Hematopoietic multipotent progenitor cell treated with erythropoietin and hydrocortisone succinate and interleukin-3 and kit ligand, for 8 days (in vitro differentiated cells): ENCODE measurements at regions not wholly inside any gene's neighbourhood (a gene's known extent, or its start where the extent isn't known, plus 50 kb on each side); places are given as distances from the start of the nearest gene placed in this dataset.

Experiments
- DNase-seq: peaks from one replicate; pipeline ENCODE4 v3.0.0-alpha.2; 2015

DNA sequence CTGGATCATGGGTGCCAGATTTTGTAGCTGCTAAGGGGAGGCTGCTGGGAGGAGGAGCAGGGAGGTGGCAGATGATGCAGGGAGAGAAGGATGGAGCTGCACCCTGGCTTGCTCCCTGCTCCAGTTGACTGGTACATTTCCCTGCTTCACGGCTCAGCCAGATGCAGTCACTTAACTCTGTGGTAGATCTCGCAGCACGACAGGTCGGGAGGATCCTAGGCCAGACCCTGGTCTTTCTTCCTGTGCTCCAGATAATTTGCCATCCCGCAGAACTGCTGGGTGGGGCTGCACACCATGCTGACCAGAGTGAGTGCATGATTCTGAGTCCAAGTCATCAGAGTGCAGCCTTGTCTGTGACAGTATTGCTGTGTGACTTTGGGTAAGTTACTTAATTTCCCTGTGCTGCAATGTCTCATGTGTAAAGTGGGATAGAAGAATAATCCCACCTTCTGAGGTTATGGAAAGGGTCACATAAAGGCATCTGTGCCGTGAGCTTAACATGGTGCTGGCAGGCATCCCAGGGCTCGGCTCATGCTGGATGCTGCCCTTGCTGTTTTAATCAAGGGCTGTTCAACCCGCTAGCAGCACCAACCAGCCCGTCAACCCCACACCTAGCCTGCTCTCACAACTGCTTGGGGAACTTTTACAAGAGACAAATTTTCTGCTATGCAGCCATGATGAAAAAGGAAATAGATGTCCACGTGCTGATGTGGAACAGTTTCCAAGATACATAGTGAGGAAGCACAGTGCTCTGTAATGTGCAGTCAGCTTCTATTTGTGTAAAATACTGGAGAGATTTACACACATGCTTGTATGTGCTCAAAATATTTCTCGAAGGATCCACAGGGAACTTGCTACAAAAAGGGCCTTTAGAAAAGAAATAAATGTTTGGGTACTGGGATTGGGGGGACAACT lies 257.9 kb downstream of the CDH26 start:
- no peak for DNase-seq

DNA sequence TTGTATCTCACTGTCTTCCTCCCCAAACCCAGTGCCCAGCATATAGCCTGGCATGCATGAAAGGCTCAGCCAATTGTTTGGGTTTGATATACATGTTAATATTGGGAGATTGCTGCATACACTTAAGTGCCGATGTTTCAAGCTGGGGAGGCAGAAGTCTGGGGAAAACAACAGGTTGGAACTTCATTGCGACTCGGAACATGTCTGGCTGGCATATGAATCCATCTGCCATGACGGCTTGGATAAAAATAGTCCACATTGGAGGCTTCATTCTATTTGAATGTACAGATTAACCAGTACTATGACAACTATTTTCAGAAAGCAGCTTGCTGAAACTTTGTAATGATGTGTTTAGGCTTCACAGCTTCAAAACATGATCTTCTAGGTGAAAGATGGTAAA lies 261.0 kb downstream of the CDH26 start:
- DNase-seq, result no peak

DNA sequence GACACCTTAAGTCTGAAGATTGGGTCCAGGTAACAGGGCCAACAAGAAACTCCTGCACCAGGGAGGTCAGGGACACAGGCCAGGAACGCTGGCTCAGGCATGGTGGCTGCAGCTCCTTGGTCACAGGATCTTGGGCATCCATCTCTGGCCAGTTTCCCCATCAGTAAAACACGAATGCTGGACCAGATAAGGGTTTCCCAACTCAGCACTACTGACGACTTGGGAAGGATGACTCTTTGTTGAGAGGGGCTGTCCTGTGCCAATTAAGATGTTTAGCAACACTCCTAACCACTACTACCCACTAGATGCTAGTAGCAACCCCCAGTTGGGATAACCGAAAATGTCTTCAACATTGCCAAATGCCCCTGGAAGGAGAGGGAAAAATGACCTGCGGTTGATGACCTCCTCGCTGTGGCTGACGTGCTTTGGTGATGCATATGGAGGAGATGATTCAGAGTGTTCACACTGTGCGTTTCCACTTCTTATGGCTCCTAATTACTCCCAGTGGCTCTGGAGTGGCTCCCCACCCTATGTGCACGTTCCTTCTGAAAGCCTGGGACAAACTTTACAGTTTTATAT lies 261.9 kb downstream of the CDH26 start:
- DNase-seq, result no peak

DNA sequence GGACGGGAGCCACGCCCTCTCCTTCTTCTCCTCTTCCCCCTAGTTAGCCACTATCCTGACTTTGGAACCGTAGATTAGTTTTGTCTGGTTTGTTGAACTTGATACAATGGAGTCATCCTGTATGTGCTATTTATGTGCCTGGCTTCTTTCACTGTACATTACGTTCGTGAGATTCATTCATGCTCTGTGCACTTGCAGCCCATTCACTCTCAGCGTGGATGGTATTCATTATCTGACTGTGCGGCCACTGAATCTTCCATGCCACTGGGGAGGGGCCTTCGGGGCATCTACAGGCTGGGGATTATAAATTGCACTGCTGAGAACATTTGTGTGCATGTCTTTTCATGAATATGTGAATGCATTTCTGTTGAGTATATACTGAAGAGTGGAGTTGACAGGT lies 262.5 kb downstream of the CDH26 start:
- DNase-seq, result no peak

DNA sequence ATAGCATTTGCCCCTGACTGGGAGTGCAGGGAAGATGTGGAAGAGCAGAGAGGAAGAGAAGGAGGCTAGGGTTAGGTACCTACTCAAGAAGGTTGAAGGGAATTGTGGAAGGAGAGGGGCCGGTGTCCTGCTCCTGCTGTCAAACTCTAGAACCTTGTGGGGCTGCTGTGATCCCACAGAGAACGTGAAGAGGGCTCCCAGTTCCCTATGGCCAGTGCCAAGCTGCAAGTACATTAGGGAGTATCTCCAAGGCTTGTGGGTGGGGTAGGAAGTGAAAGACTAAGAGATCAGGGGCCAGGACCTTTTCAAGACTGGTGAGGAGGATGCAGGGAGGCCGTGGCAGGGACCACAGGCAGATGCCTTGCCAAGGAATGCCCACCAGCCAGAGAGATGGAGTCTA lies 263.4 kb downstream of the CDH26 start:
- DNase-seq, result no peak

DNA sequence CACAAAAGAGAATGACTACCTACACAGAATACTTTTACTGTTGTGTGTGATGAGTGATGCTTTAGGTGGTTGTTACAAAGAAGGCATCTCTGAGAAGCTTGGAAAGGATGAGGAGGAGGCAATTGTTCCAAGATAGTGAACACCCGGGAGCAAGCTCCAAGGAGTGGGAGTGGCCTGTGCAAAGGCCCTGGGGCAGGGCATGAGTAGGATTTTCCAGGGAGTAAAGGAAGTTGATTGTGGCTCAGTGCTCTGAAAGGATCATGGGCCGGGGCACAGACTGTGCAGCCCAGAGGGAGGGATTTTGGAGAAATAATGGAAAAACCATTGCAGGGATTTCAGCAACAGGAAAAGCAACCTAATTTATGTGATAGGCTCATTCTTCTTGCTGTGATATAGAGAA lies 264.3 kb downstream of the CDH26 start:
- no peak for DNase-seq

DNA sequence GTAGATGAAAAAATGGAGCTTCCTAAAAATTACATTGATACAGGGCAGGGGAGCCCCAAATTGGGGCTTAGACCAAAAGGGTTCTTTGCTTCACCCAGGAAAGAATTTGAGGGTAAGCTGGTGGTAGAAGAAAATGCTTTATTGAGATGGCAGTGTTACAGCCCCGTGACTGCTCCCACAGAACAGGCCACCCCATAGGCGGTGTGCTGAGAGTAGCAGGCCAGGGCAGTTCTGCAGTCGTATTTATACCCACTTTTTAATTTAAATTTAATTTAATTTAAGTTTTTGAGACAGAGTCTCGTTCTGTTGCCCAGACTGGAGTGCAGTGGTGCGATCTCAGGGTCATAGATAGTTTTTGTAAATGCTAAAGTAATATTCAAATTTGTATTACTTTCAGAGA lies 265.0 kb downstream of the CDH26 start:
- no peak for DNase-seq

DNA sequence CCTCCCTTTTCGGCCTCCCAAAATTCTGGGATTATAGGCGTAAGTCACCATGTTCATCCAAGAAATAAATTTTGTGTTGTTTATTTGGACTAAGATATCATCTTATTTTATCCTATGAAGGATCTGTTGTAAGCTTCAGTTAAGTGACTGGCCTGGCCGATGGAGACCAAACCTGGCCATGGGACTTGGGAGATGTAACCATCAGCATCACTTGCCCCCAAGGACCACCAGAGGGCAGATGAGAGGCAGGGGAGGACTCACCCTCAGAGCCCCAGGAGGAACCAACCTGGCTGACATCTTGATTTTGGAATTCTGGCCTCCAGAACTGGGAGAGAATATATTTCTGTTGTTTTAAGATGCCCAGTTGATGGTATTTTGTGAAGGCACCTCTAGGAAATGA lies 266.7 kb downstream of the CDH26 start:
- DNase-seq, result peak; percentile 44

DNA sequence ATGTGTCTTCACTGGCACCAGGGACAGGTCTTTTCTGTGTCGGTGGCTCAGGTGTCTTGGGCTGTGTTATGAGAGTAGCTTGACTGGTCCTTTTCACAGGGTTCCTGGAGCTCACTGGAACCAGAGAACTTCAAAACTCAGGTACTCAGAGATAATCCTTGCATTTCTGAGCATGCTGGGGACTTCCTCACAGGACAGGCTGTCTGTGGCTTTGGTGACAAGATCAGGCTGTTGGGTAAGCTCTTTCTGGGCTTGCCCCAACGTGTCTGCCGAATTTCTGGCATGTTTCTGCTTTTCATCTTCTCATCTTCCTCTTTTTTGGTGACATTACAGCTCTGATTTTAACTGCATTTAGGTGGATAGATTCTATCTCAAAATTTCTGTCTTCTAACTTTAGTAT lies 270.0 kb downstream of the CDH26 start:
- peak; percentile 45 for DNase-seq

DNA sequence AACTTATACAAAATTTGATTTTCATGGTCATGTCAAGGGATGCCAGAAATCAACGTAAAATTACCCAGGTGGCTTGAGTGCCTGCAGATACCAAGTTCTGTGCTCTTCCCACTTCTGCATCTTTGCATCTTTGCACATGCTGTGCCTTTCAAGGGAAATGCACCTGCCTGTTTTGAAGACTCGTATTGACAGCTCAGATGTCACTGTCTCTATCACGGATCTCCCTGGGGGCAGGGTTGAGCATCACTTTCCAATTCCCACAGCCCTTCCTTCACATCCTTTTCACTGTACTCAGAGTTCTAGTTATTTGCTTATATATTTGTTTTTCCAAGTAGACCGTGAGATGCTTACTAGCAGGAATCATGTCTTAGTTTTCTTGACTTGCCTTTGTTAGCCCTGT lies 274.2 kb downstream of the CDH26 start:
- DNase-seq, result no peak

DNA sequence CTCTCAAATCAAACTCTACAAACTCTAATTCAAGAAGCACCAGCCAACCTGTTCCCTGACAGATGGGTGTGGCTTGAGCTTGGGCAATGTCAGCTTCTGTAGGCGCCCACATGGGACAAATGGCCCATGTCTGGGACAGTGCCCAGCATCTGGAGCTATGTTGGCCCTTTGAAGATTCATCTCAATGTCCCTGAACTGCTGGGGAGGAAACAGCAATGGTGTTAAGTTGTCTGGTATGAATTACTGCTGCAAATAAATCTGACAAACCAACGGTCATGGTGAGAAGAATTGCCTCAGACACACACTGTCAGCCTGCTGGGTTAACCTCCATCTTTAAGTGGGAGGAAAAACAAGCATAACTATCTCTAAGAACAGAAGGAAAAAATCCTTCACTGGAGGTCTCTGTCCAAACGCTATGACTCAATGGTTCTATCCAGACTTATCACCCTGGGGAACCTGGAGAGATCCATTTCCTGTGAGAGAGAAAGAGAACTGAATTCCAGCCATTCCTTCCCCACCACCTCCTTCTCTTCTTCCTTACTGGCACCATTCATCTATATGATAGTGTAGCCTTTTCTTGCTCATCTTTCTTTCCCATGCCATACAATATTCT lies 274.9 kb downstream of the CDH26 start:
- DNase-seq, result no peak

DNA sequence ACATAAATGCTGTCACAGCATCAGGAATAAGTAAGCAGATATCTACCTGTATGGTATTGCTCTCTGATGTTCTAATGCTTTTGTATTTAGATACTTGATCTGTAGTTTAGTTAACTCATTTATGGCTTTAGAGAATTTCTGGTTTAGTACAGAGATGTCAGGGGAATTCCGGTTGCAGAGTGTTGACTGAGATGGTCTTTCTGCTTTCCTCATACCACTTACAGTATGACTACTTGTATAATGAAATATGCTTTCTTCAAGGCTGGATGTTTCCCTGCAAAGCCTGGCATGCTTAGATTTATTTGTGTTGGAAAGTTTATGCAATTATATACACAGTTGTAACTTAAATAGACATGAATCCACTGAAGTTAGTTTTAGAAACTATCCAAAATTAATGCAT lies 278.4 kb downstream of the CDH26 start:
- DNase-seq, result no peak

DNA sequence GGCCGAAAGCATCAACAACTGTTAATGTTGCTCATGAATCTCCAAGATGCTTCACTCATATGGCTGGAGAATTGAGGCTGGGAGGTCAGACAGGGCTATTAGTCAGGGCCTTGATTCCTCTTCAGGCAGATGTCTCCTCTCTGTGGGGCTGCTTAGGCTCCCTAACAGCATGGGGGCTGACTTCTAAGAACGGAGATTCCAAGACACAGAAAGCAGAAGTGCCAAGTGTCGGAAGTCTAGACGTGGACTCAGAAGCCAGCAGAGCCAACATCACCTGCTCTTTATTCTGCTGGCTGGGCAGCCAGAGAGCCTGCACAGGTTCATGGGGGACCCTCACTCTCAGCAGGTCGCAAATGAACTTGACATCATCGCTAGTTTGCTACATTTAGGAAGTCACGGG lies 279.8 kb downstream of the CDH26 start:
- no peak for DNase-seq

DNA sequence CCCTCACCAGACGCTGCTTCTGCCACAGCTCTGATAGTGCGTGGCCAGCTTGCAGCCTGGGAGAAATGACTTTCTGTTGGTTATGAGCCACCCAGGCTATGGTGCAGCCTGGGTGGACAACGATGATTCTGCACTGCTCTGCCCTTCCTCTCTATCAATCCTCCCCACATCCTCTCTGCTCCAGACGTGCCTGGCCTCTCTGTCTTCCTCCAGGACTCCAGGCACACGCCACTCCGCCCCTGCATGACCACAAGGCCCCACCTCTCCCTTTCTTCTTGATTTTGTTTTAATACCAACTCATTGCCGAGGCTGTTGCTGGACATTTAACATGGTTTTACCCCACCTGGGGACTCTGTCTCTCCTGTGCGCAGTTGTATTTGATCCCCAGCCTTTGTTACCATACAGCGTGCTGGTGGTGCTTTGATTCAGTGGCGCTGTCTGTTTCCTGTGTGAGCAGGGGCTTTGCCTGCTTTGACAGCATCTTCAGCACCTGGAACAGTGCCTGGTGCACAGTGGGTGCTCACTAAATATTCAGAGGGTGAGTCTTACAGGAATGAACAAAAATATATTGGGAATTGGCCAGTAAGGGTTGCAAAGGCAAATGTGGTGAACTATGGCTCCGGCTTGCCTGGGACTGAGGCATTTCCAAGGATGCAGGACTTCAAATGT lies 280.9 kb downstream of the CDH26 start:
- DNase-seq, result no peak

DNA sequence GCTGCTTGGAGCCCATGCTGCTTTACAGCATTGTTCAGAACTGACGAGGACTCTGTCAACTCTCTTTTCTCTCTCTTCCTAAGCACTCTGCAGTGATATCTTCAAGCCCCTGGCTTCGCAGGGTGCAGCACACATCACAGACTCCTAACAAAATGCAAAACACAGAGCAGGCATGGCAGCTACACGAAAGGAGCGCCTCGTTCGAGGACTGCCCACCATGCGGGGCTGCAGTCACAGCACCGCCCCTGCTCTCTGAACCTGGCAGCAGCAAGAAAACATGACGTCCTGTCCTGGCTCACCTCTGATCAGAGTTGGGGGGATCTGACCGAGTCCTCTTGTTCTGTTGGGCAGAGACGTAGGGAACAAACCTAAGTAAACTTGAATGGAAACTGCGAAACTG lies 281.7 kb downstream of the CDH26 start:
- no peak for DNase-seq

DNA sequence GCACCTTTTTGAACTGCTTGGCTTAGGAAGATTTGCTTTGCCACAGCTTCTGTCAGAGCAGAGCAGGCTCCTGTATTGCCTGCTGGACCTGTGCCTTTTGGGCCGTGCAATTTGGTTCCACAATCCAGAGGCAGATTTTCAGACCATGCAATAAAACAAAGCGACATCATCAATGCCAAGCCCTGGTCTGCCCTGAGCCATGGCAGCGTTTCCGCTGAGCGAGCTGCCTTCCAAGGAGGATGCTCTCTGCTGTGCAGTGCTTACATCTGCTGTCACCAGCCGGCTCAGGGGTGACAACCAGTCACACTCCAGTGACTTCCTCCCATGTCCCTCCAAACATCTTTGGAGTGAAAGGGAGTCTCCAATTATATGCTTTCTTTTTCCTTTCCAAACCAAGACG lies 282.2 kb downstream of the CDH26 start:
- no peak for DNase-seq

DNA sequence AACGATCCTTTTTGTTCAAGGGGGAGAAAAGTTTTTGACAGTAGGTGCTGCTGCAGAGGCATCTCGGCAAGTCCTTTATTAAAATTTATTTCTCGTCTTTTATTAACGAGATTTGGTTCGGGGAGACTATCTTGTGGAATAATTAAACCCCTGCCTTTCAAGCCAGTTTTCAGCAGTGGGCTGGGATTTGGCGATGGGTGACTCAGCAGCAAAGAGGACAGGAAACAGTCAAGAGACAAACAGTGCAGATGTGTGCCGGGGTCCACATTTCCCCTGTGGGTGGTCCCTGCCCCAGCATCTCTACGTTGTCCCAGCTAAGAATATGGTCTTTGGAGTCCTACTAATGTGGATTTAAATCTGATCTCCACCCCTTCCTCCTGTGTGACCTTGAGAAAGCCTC lies 282.8 kb downstream of the CDH26 start:
- DNase-seq, result no peak

DNA sequence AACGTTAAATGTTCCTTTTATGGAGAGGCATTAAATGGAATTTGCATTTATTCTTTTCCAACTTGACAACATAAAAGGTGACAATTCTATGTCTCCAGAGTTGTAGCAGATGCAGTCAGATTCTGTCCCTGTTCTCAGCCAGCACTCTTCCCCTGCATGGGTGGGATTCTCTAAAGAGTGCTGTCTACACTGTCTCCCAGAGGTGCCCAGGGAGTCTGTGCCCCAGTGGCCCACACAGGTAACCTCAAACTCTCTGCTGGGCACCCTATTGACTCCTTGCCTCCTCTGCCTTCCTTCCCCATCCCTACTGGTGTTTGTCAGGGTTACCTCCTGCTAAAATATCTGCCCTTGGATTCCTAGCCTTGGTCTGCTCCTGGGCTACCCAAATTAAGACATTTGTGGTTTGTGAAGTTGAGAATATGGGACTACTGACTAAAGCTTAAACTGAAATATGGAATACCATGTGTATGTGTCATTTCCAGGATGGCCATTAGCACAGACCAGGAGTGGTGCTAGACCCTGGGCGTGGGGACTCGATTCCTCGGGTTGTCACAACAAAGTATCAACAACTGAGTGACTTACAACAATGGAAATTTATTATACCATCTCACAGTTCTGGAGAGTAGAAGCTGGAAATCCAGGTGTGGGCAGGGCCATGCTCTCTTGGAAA lies 284.7 kb downstream of the CDH26 start:
- no peak for DNase-seq

DNA sequence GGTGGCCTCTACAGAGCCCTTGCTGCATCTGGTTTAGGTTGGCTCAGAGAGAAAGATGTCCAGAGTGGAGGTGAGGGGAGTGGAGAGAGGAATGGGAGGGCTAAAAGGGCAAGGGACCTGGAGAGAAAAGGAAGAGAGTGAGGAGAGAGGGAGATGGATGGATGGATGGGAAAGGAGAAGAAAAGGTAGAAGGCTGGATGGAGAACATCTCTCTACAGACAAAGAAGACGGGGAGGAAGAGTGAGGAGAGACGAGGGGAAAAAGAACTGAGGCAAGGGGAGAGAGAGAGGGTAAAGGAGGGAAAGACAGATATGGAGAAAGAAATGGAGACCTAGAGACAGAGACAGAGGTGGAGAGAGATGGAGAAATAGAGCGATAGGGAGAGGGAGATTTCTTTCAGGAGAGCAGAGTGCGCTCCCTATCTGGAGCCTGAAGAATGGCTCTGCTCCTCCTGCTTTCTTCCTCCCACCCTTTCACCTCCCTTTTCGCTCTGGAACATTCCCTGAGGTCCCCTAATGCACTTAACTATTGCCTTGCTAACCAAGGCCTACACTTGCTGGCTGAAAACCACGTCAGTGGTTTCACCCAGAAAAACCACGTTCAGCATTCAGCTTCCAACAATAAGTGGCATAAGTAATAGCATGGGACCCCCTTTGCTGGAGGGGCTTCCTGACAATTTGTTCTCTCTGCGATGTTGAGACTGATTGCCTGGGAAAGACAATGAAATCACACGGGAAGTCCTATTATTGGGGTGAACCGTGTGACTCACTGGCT lies 286.3 kb downstream of the CDH26 start:
- no peak for DNase-seq

DNA sequence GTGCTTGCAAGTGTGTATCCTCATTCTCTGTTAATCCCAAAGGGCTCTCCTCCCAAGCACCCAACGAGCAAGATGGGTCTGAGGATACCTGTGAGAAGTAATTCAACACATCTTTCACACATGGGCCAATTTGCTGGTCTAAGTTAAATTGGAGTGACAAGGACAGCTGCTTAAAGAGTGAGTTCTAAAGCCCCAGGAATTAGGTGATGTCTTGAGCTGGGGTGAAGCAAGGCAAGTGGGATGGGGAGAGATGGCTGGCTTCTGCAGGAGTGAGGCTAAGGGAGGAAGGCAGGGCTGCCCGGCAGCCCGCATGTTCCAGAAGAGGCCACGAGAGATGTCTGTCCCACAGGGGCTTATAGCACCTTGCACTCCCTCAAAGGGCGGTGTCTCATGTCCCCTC lies 288.5 kb downstream of the CDH26 start:
- DNase-seq, result no peak

DNA sequence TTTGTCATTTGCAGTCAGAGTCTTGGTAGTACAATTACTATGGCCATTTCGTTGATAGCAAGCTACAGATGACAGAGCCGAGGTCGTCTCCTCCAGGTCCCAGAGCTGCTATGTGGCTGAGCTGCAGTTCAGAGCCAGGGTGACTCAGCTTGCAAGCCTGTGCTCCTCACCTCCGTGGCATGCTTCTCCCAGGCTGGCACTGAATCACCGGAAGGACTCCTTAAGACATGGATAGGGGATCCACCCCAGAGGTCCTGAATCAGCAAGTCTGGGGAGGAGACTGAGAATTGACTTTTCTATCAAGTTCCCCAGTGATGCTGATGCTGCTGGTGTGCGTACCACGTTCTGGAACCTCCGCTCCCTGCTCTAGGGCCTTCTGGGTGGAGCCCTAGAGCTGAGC lies 291.2 kb downstream of the CDH26 start:
- DNase-seq, result no peak

DNA sequence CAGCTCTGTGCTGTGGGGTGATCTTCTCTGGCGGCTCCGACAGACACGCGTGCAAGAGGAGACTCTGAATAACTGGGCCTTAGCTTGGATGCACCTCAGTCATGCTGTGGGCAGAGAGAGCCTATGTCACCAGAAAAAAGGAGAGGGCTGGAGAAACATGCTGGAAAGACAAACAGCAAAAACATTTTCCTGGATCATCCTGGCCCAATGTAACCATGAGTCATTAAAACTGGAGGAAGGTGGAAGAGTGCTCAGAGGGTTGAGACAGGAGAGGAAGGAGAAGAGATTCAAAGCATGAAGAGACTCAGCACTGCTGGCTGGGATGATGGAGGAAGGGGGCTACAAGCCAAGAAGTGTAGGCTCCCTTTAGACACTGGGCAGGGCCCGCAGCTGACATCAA lies 292.0 kb downstream of the CDH26 start:
- no peak for DNase-seq
